BJ (cell line): ENCODE measurements at regions not wholly inside any gene's neighbourhood (a gene's known extent, or its start where the extent isn't known, plus 50 kb on each side); places are given as distances from the start of the nearest gene placed in this dataset.

Source experiments
- CTCF ChIA-PET: fragments of 350-600 bp; formaldehyde crosslinking; extraction: SDS; loops from one replicate; lab custom pipeline; 2021; ENCODE audit warnings: antibody characterized with exemption, inconsistent platforms; lab: Yijun Ruan, JAX
- POLR2A ChIA-PET: fragments of 300-600 bp; sonication (Branson Sonifier 250); formaldehyde crosslinking; extraction: SDS; loops from one replicate; lab custom pipeline; 2021; ENCODE audit warnings: antibody characterized with exemption; lab: Charles Lee
- DNase-seq: peaks from one replicate; pipeline ENCODE4 v3.0.0-alpha.2; 2011; ENCODE audit warnings: low read depth
- H3K27me3 ChIP-seq: 2 replicates; pipeline ENCODE4 v1.6.0; 2011; ENCODE audit warnings: low read length; ENCODE audit not compliant: control insufficient read depth, insufficient read depth
- H3K36me3 ChIP-seq: 2 replicates; pipeline ENCODE4 v1.5.1; 2011; ENCODE audit warnings: low read length; ENCODE audit not compliant: control insufficient read depth, insufficient read depth
- H3K4me3 ChIP-seq: 2 replicates; pipeline ENCODE4 v1.5.1; 2011; ENCODE audit warnings: low read depth, mild to moderate bottlenecking, control low read depth, low read length
- CTCF ChIP-seq: IDR thresholded peaks from 2 replicates; pipeline ENCODE4 v1.5.1; 2011; ENCODE audit warnings: low read depth, mild to moderate bottlenecking, control low read depth, inconsistent platforms, low read length, moderate library complexity; ENCODE audit not compliant: insufficient read depth

GRCh38 chr10:55348534-55348933, 547.5 kb upstream of the PCDH15 start:
- Histone ChIP-seq H3K27me3 (no peaks in the 10 kb centered on the region), H3K36me3 (no peaks in the 10 kb centered on the region), H3K4me3 (no peak overlapping the region)
- POLR2A ChIA-PET = no interaction called here
- DNase-seq = no peak
- CTCF ChIA-PET = no interaction called here
- no peak for TF ChIP-seq CTCF

GRCh38 chr10:55330486-55330885, 529.5 kb upstream of the PCDH15 start:
- no peak for TF ChIP-seq CTCF
- Histone ChIP-seq H3K4me3 (no peak overlapping the region), H3K36me3 (no peaks in the 10 kb centered on the region), H3K27me3 (no peaks in the 10 kb centered on the region)
- ChIA-PET POLR2A (interaction anchor here (0.6 kb wide), 1 partner anchor 27 kb away, joined by 10 read pairs; no protein-coding TSS in a partner anchor), CTCF (no interaction called here)
- no peak for DNase-seq

- CTCF ChIA-PET = no interaction called here
These were observed 528.8 kb upstream of the PCDH15 start for GRCh38 chr10:55329796-55330195.

GRCh38 chr10:55320187-55320700, 519.2 kb upstream of the PCDH15 start:
- no peak for DNase-seq
- H3K4me3 ChIP-seq = no peak overlapping the region
- H3K27me3 ChIP-seq = no peaks in the 10 kb centered on the region
- no peaks in the 10 kb centered on the region for H3K36me3 ChIP-seq
- no peak for TF ChIP-seq CTCF
- CTCF ChIA-PET = no interaction called here
- POLR2A ChIA-PET = no interaction called here

More at GRCh38 chr10:55329796-55330195, 528.8 kb upstream of the PCDH15 start:
- POLR2A ChIA-PET = no interaction called here
- no peak for DNase-seq
- Histone ChIP-seq H3K4me3 (no peak overlapping the region), H3K27me3 (no peaks in the 10 kb centered on the region), H3K36me3 (no peaks in the 10 kb centered on the region)
- TF ChIP-seq CTCF = no peak

- Histone ChIP-seq H3K27me3 (no peaks in the 10 kb centered on the region), H3K36me3 (no peaks in the 10 kb centered on the region), H3K4me3 (no peak overlapping the region)
- CTCF ChIA-PET = interaction anchor here (0.6 kb wide), 2 partner anchors 56 to 130 kb away, joined by 3 to 4 read pairs; no protein-coding TSS in a partner anchor
- peak; percentile 52 for DNase-seq
- POLR2A ChIA-PET = no interaction called here
- no peak for TF ChIP-seq CTCF
These were observed 511.0 kb upstream of the PCDH15 start for GRCh38 chr10:55311848-55312635.
